Colonic mucosa (tissue), 4 donors: ENCODE measurements at regions not wholly inside any gene's neighbourhood (a gene's known extent, or its start where the extent isn't known, plus 50 kb on each side); places are given as distances from the start of the nearest gene placed in this dataset.
A peak's percentile ranks its signal among the peaks of the same experiment; 100 is the strongest.

Source experiments
- DNase-seq: peaks from one replicate; pipeline ENCODE4 v3.0.0-alpha.2; 2020
- H3K27ac ChIP-seq: fragments of 200-600 bp; one replicate; pipeline ENCODE4 v1.8.0; 2021
- H3K27me3 ChIP-seq: fragments of 200-600 bp; one replicate; pipeline ENCODE4 v1.8.0; 2021
- H3K36me3 ChIP-seq: fragments of 200-600 bp; one replicate; pipeline ENCODE4 v1.8.0; 2021
- H3K4me1 ChIP-seq: fragments of 200-600 bp; one replicate; pipeline ENCODE4 v1.8.0; 2021; ENCODE audit warnings: mild to moderate bottlenecking
- H3K4me3 ChIP-seq: fragments of 200-600 bp; one replicate; pipeline ENCODE4 v1.8.0; 2021
- H3K9ac ChIP-seq, 2 donors: one replicate each; pipeline ENCODE4 v1.7.0; 2013; ENCODE audit warnings: control low read depth in 2 of 2, low read depth in 2 of 2, low read length in 2 of 2
- H3K9me3 ChIP-seq: fragments of 200-600 bp; one replicate; pipeline ENCODE4 v1.8.0; 2021
- intact Hi-C: fragments of 100-400 bp; cut with DNase I; formaldehyde crosslinking; loops from one replicate; pipeline ENCODE4 v1.14.1; 2022
- TF ChIP-seq, protein P1 (sequence below): fragments of 200-600 bp; IDR thresholded peaks from one replicate; pipeline ENCODE4 v1.8.0; 2022; ENCODE audit warnings: antibody characterized with exemption, mild to moderate bottlenecking
- donor health status: healthy.
- donor health status: DM: no; HTN: no; CAD: no.
- donor health status: DM: no; HTN: no; CAD: no.

GRCh38 chr11:79902493-79902892 is 461.7 kb upstream of the TENM4 start:
- intact Hi-C loops: no loop called here
- DNase-seq: no peak
- Histone ChIP-seq H3K4me3 (no peak overlapping the region), H3K4me1 (no peaks in the 10 kb centered on the region), H3K27me3 (no peaks in the 10 kb centered on the region), H3K9me3 (no peaks in the 10 kb centered on the region), H3K27ac (no peak overlapping the region), H3K9ac (no peak overlapping the region), H3K36me3 (no peaks in the 10 kb centered on the region)
- TF ChIP-seq, protein P1, sequence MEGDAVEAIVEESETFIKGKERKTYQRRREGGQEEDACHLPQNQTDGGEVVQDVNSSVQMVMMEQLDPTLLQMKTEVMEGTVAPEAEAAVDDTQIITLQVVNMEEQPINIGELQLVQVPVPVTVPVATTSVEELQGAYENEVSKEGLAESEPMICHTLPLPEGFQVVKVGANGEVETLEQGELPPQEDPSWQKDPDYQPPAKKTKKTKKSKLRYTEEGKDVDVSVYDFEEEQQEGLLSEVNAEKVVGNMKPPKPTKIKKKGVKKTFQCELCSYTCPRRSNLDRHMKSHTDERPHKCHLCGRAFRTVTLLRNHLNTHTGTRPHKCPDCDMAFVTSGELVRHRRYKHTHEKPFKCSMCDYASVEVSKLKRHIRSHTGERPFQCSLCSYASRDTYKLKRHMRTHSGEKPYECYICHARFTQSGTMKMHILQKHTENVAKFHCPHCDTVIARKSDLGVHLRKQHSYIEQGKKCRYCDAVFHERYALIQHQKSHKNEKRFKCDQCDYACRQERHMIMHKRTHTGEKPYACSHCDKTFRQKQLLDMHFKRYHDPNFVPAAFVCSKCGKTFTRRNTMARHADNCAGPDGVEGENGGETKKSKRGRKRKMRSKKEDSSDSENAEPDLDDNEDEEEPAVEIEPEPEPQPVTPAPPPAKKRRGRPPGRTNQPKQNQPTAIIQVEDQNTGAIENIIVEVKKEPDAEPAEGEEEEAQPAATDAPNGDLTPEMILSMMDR: no peak

GRCh38 chr11:79897896-79898295 is 457.1 kb upstream of the TENM4 start:
- H3K36me3 ChIP-seq: no peaks in the 10 kb centered on the region
- H3K27ac ChIP-seq: no peak overlapping the region
- no peaks in the 10 kb centered on the region for H3K27me3 ChIP-seq
- no peaks in the 10 kb centered on the region for H3K4me1 ChIP-seq
- intact Hi-C loops: no loop called here
- no peak overlapping the region for H3K4me3 ChIP-seq
- DNase-seq: no peak
- TF ChIP-seq, protein P1: no peak
- H3K9ac ChIP-seq: no peak overlapping the region
- no peaks in the 10 kb centered on the region for H3K9me3 ChIP-seq

DNA sequence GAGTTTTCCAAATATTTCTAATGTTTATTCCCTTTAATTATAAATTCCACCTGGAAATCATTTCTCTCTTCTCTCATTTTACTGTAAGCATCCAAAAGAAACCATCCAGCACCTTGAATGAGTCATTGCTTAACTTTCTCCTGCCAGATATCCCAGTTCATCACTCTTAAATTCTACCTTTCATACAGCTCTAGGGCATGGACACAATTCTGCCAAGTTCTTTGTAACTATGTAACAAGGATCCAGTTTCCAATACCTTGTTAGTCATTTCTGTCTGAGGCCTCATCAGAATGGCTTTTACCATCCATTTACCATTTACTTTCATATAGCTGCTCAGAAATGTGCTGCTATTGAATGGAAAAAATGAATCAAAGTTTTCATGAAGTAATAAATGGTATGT is 455.4 kb upstream of the TENM4 start:
- intact Hi-C loops: no loop called here
- Histone ChIP-seq H3K9me3 (no peaks in the 10 kb centered on the region), H3K4me3 (no peak overlapping the region), H3K27ac (no peak overlapping the region), H3K4me1 (no peaks in the 10 kb centered on the region), H3K9ac (no peak overlapping the region), H3K27me3 (no peaks in the 10 kb centered on the region), H3K36me3 (no peaks in the 10 kb centered on the region)
- TF ChIP-seq, protein P1: no peak
- DNase-seq: no peak

DNA sequence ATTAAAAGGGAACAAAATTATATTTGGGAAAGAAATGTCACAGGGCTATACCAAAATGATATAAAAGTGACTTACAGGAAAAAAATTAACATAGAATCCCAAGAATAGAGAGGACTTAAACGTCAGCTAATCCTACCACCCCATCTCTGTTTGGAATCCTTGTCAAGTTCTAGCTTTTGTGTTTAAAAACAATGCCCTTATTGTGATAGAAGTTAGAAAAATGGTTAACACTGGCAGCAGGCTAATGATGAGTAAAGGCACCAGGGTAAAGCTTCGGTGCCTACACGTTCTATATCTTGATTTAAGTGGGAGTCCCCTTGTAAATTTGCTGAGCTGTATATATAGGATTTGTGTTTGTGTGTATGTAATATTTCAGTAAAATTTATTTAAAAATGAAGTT is 453.3 kb upstream of the TENM4 start:
- Histone ChIP-seq H3K9ac (no peak overlapping the region), H3K36me3 (no peaks in the 10 kb centered on the region), H3K9me3 (no peaks in the 10 kb centered on the region), H3K4me3 (no peak overlapping the region), H3K27me3 (no peaks in the 10 kb centered on the region), H3K4me1 (no peaks in the 10 kb centered on the region), H3K27ac (no peak overlapping the region)
- TF ChIP-seq, protein P1: no peak
- DNase-seq: no peak
- intact Hi-C loops: no loop called here

GRCh38 chr11:79890272-79890671 is 449.4 kb upstream of the TENM4 start:
- no peaks in the 10 kb centered on the region for H3K36me3 ChIP-seq
- no peaks in the 10 kb centered on the region for H3K9me3 ChIP-seq
- H3K4me3 ChIP-seq: no peak overlapping the region
- H3K27ac ChIP-seq: no peak overlapping the region
- TF ChIP-seq, protein P1: no peak
- intact Hi-C loops: no loop called here
- no peak for DNase-seq
- H3K9ac ChIP-seq: no peak overlapping the region
- H3K27me3 ChIP-seq: no peaks in the 10 kb centered on the region
- H3K4me1 ChIP-seq: no peaks in the 10 kb centered on the region

DNA sequence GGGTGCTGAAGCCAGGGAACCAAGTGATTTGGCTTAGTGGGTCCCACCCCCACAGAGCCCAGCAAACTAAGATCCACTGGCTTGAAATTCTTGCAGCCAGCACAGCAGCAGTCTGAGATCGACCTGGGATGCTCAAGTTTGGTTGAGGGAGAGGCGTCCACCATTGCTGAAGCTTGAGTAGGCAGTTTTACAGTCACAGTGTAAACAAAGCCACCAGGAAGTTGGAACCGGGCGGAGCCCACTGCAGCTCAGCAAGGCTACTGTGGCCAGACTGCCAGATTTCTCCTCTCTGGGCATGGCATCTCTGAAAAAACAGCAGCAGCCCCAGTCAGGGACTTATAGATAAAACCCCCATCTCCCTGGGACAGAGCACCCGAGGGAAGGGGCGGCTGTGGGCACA is 424.1 kb upstream of the TENM4 start:
- H3K4me3 ChIP-seq: no peak overlapping the region
- no peaks in the 10 kb centered on the region for H3K9me3 ChIP-seq
- no peak overlapping the region for H3K9ac ChIP-seq
- DNase-seq: peak; percentile 66
- intact Hi-C loops: no loop called here
- H3K4me1 ChIP-seq: no peaks in the 10 kb centered on the region
- no peaks in the 10 kb centered on the region for H3K36me3 ChIP-seq
- no peaks in the 10 kb centered on the region for H3K27me3 ChIP-seq
- TF ChIP-seq, protein P1: no peak
- no peak overlapping the region for H3K27ac ChIP-seq
